ENCODE measurements at regions not wholly inside any gene's neighbourhood (a gene's known extent, or its start where the extent isn't known, plus 50 kb on each side); places are given as distances from the start of the nearest gene placed in this dataset.

- no peak for TF ChIP-seq CTCF (IDR thresholded peaks at IDR 0.05 in 8 of 11, conservative IDR thresholded peaks at IDR 0.05 in 3 of 11)
- no peak for TF ChIP-seq POLR2AphosphoS5 (IDR thresholded peaks at IDR 0.05)
- no peak for TF ChIP-seq POLR2A (IDR thresholded peaks at IDR 0.05)
These were observed 95.5 kb downstream of the MXRA5 start for GRCh38 chrX:3250966-3251365.

Data from spleen (tissue), 7 donors.